ENCODE measurements at regions not wholly inside any gene's neighbourhood (a gene's known extent, or its start where the extent isn't known, plus 50 kb on each side); places are given as distances from the start of the nearest gene placed in this dataset.

GRCh38 chrX:5656544-5656943 lies 572.1 kb downstream of the NLGN4X start:
- Histone ChIP-seq H3K27me3 (no peaks in the 10 kb centered on the region), H3K9me3 (no peaks in the 10 kb centered on the region), H3K36me3 (no peaks in the 10 kb centered on the region), H3K4me1 (no peaks in the 10 kb centered on the region), H3K4me3 (no peak overlapping the region), H3K27ac (no peak overlapping the region)
- TF ChIP-seq POLR2A (IDR thresholded peaks at IDR 0.05) (no peak), CTCF (IDR thresholded peaks at IDR 0.05) (no peak)
- DNase-seq: no peak

- DNase-seq: no peak
- Histone ChIP-seq H3K9me3 (no peaks in the 10 kb centered on the region), H3K36me3 (no peaks in the 10 kb centered on the region), H3K4me3 (no peak overlapping the region), H3K27ac (no peak overlapping the region), H3K27me3 (no peaks in the 10 kb centered on the region), H3K4me1 (peaks cover 0 to 4% (median 0%) of the 10 kb centered on the region in 4 donors)
- no peak for TF ChIP-seq CTCF (IDR thresholded peaks at IDR 0.05)
- no peak for TF ChIP-seq POLR2A (IDR thresholded peaks at IDR 0.05)
Measured at GRCh38 chrX:5650904-5651303, 577.8 kb downstream of the NLGN4X start.

GRCh38 chrX:5648941-5649568 lies 579.6 kb downstream of the NLGN4X start:
- no peak for TF ChIP-seq CTCF (IDR thresholded peaks at IDR 0.05)
- no peak for TF ChIP-seq POLR2A (IDR thresholded peaks at IDR 0.05)
- no peak for DNase-seq
- H3K4me1 ChIP-seq: peaks cover 0 to 4% (median 0%) of the 10 kb centered on the region in 4 donors
- no peaks in the 10 kb centered on the region for H3K36me3 ChIP-seq
- H3K27me3 ChIP-seq: no peaks in the 10 kb centered on the region
- no peaks in the 10 kb centered on the region for H3K9me3 ChIP-seq
- no peak overlapping the region for H3K27ac ChIP-seq
- no peak overlapping the region for H3K4me3 ChIP-seq

- TF ChIP-seq CTCF (IDR thresholded peaks at IDR 0.05) (no peak), POLR2A (IDR thresholded peaks at IDR 0.05) (no peak)
- Histone ChIP-seq H3K27me3 (no peaks in the 10 kb centered on the region), H3K4me1 (peaks cover 0 to 4% (median 0%) of the 10 kb centered on the region in 4 donors), H3K4me3 (no peak overlapping the region), H3K36me3 (no peaks in the 10 kb centered on the region), H3K27ac (no peak overlapping the region), H3K9me3 (no peaks in the 10 kb centered on the region)
- peak in 2 of 3 donors; percentile 23 to 47 for DNase-seq
Measured at GRCh38 chrX:5646818-5647217, 581.8 kb downstream of the NLGN4X start.

GRCh38 chrX:5644776-5645175 lies 583.9 kb downstream of the NLGN4X start:
- TF ChIP-seq CTCF (IDR thresholded peaks at IDR 0.05) (no peak), POLR2A (IDR thresholded peaks at IDR 0.05) (no peak)
- no peaks in the 10 kb centered on the region for H3K9me3 ChIP-seq
- H3K27me3 ChIP-seq: no peaks in the 10 kb centered on the region
- DNase-seq: no peak
- no peaks in the 10 kb centered on the region for H3K36me3 ChIP-seq
- peaks cover 0 to 4% (median 0%) of the 10 kb centered on the region in 4 donors for H3K4me1 ChIP-seq
- no peak overlapping the region for H3K27ac ChIP-seq
- no peak overlapping the region for H3K4me3 ChIP-seq

- Histone ChIP-seq H3K27ac (no peak overlapping the region), H3K4me3 (no peak overlapping the region), H3K27me3 (no peaks in the 10 kb centered on the region), H3K4me1 (no peaks in the 10 kb centered on the region), H3K9me3 (no peaks in the 10 kb centered on the region), H3K36me3 (no peaks in the 10 kb centered on the region)
- TF ChIP-seq POLR2A (IDR thresholded peaks at IDR 0.05) (no peak), CTCF (IDR thresholded peaks at IDR 0.05) (no peak)
- DNase-seq: no peak
Measured at GRCh38 chrX:5640071-5640470, 588.6 kb downstream of the NLGN4X start.

Measured in Peyer's patch (tissue), 4 donors.